H7 (cell line): ENCODE measurements at regions not wholly inside any gene's neighbourhood (a gene's known extent, or its start where the extent isn't known, plus 50 kb on each side); places are given as distances from the start of the nearest gene placed in this dataset.

Experiments used
- DNase-seq: peaks from one replicate; pipeline ENCODE4 v3.0.0; 2012
- H3K27me3 ChIP-seq: 2 replicates; pipeline ENCODE4 v1.6.0; 2011; ENCODE audit warnings: mild to moderate bottlenecking, low read length; ENCODE audit not compliant: control insufficient read depth, insufficient read depth
- H3K36me3 ChIP-seq: replicated peaks from 2 replicates; pipeline ENCODE4 v1.5.1; 2011; ENCODE audit warnings: low read length; ENCODE audit not compliant: control insufficient read depth, insufficient read depth
- H3K4me3 ChIP-seq: 2 replicates; pipeline ENCODE4 v1.5.1; 2011; ENCODE audit warnings: low read depth, mild to moderate bottlenecking, control low read depth, low read length, moderate library complexity; ENCODE audit not compliant: insufficient read depth

GRCh38 chr7:46812101-46812675 lies 769.7 kb downstream of the TNS3 start:
- no peak for DNase-seq
- no peaks in the 10 kb centered on the region for H3K36me3 ChIP-seq
- no peaks in the 10 kb centered on the region for H3K27me3 ChIP-seq

GRCh38 chr7:46811529-46811928 lies 770.4 kb downstream of the TNS3 start:
- DNase-seq = no peak
- H3K4me3 ChIP-seq = no peak overlapping the region

More at GRCh38 chr7:46812101-46812675, 769.7 kb downstream of the TNS3 start:
- H3K4me3 ChIP-seq = no peak overlapping the region

GRCh38 chr7:46810986-46811385 lies 770.9 kb downstream of the TNS3 start:
- Histone ChIP-seq H3K36me3 (no peaks in the 10 kb centered on the region), H3K4me3 (no peak overlapping the region), H3K27me3 (no peaks in the 10 kb centered on the region)
- DNase-seq = no peak

More at GRCh38 chr7:46811529-46811928, 770.4 kb downstream of the TNS3 start:
- Histone ChIP-seq H3K36me3 (no peaks in the 10 kb centered on the region), H3K27me3 (no peaks in the 10 kb centered on the region)

GRCh38 chr7:46809886-46810285 lies 772.0 kb downstream of the TNS3 start:
- Histone ChIP-seq H3K36me3 (no peaks in the 10 kb centered on the region), H3K27me3 (no peaks in the 10 kb centered on the region), H3K4me3 (no peak overlapping the region)
- DNase-seq = no peak

GRCh38 chr7:46806856-46807255 lies 775.1 kb downstream of the TNS3 start:
- Histone ChIP-seq H3K27me3 (no peaks in the 10 kb centered on the region), H3K4me3 (no peak overlapping the region), H3K36me3 (no peaks in the 10 kb centered on the region)
- no peak for DNase-seq

- Histone ChIP-seq H3K27me3 (no peaks in the 10 kb centered on the region), H3K36me3 (no peaks in the 10 kb centered on the region), H3K4me3 (no peak overlapping the region)
- DNase-seq = no peak
Measured at GRCh38 chr7:46802479-46802878, 779.4 kb downstream of the TNS3 start.

GRCh38 chr7:46791188-46791587 lies 790.7 kb downstream of the TNS3 start:
- Histone ChIP-seq H3K4me3 (no peak overlapping the region), H3K36me3 (no peaks in the 10 kb centered on the region), H3K27me3 (no peaks in the 10 kb centered on the region)
- DNase-seq = peak; percentile 14

GRCh38 chr7:46786995-46787394 lies 794.9 kb downstream of the TNS3 start:
- no peaks in the 10 kb centered on the region for H3K36me3 ChIP-seq
- no peaks in the 10 kb centered on the region for H3K27me3 ChIP-seq
- DNase-seq = no peak
- H3K4me3 ChIP-seq = no peak overlapping the region

- peak; percentile 16 for DNase-seq
- H3K36me3 ChIP-seq = no peaks in the 10 kb centered on the region
- H3K4me3 ChIP-seq = no peak overlapping the region
- no peaks in the 10 kb centered on the region for H3K27me3 ChIP-seq
Measured at GRCh38 chr7:46786221-46786954, 795.5 kb downstream of the TNS3 start.

GRCh38 chr7:46784732-46785131 lies 797.2 kb downstream of the TNS3 start:
- DNase-seq = no peak
- no peak overlapping the region for H3K4me3 ChIP-seq
- H3K27me3 ChIP-seq = no peaks in the 10 kb centered on the region
- no peaks in the 10 kb centered on the region for H3K36me3 ChIP-seq

- DNase-seq = no peak
Measured at GRCh38 chr7:46781901-46782439, 799.9 kb downstream of the TNS3 start.

GRCh38 chr7:46776790-46777189 lies 805.1 kb downstream of the TNS3 start:
- H3K36me3 ChIP-seq = no peaks in the 10 kb centered on the region
- no peaks in the 10 kb centered on the region for H3K27me3 ChIP-seq
- DNase-seq = no peak
- no peak overlapping the region for H3K4me3 ChIP-seq

More at GRCh38 chr7:46781901-46782439, 799.9 kb downstream of the TNS3 start:
- Histone ChIP-seq H3K27me3 (no peaks in the 10 kb centered on the region), H3K4me3 (no peak overlapping the region), H3K36me3 (no peaks in the 10 kb centered on the region)

GRCh38 chr7:46775776-46776175 lies 806.1 kb downstream of the TNS3 start:
- no peaks in the 10 kb centered on the region for H3K36me3 ChIP-seq
- no peak for DNase-seq
- no peak overlapping the region for H3K4me3 ChIP-seq
- no peaks in the 10 kb centered on the region for H3K27me3 ChIP-seq

GRCh38 chr7:46775020-46775419 lies 806.9 kb downstream of the TNS3 start:
- Histone ChIP-seq H3K36me3 (no peaks in the 10 kb centered on the region), H3K4me3 (no peak overlapping the region), H3K27me3 (no peaks in the 10 kb centered on the region)
- no peak for DNase-seq

GRCh38 chr7:46774515-46774914 lies 807.4 kb downstream of the TNS3 start:
- H3K27me3 ChIP-seq = no peaks in the 10 kb centered on the region
- no peak for DNase-seq
- no peaks in the 10 kb centered on the region for H3K36me3 ChIP-seq
- no peak overlapping the region for H3K4me3 ChIP-seq
